ENCODE measurements at regions not wholly inside any gene's neighbourhood (a gene's known extent, or its start where the extent isn't known, plus 50 kb on each side); places are given as distances from the start of the nearest gene placed in this dataset.

DNA sequence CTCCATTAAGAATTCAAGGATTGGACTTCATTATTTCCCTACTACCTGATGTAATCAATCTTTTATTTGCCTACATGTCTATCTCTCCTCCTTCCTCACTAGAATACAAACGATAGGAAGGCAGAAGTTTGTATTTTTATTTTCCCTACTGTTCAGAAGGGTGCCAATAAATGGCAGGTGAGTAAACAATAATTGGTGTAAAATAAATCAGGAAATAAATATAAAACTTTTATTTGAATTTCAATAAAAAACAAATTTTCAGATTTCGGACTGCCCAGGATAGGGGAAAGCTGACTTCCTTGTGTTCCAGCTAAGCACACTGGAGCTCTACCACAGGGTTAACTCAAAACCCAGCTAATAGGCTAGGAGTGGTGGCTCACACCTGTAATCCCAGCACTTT, 636.3 kb upstream of the BCHE start:
- Histone ChIP-seq H3K4me3 (ENCODE audit: low read depth in 2 of 2, low read length in 1 of 2) (no peak overlapping the region), H3K27me3 (ENCODE audit: insufficient read depth) (no peaks in the 10 kb centered on the region), H3K9me2 (0 out of 2 replicates have a peak, but pooled peaks cover 3% of the 10 kb centered on the region), H3K9ac (no peak overlapping the region), H3K9me3 (no peaks in the 10 kb centered on the region), H3K27ac (ENCODE audit: low read depth in 2 of 2, low read length in 1 of 2) (no peak overlapping the region), H3K79me2 (ENCODE audit: insufficient read depth) (no peaks in the 10 kb centered on the region), H3K4me2 (no peak overlapping the region), H3F3A (replicated peaks; ENCODE audit: insufficient read depth) (no peaks in the 10 kb centered on the region), H3K36me3 (replicated peaks in 1 of 2; ENCODE audit: control insufficient read depth in 1 of 2, insufficient read depth in 2 of 2, low read length in 1 of 2) (no peaks in the 10 kb centered on the region), H3K4me1 (ENCODE audit: control insufficient read depth in 1 of 2, insufficient read depth in 2 of 2, low read depth in 1 of 2, low read length in 1 of 2) (no peaks in the 10 kb centered on the region), H2AFZ (ENCODE audit: low read depth) (no peak overlapping the region), H4K20me1 (ENCODE audit: insufficient read depth) (no peaks in the 10 kb centered on the region)
- ChIA-PET POLR2A (no interaction called here), CTCF (no interaction called here)
- TF ChIP-seq, protein P1, sequence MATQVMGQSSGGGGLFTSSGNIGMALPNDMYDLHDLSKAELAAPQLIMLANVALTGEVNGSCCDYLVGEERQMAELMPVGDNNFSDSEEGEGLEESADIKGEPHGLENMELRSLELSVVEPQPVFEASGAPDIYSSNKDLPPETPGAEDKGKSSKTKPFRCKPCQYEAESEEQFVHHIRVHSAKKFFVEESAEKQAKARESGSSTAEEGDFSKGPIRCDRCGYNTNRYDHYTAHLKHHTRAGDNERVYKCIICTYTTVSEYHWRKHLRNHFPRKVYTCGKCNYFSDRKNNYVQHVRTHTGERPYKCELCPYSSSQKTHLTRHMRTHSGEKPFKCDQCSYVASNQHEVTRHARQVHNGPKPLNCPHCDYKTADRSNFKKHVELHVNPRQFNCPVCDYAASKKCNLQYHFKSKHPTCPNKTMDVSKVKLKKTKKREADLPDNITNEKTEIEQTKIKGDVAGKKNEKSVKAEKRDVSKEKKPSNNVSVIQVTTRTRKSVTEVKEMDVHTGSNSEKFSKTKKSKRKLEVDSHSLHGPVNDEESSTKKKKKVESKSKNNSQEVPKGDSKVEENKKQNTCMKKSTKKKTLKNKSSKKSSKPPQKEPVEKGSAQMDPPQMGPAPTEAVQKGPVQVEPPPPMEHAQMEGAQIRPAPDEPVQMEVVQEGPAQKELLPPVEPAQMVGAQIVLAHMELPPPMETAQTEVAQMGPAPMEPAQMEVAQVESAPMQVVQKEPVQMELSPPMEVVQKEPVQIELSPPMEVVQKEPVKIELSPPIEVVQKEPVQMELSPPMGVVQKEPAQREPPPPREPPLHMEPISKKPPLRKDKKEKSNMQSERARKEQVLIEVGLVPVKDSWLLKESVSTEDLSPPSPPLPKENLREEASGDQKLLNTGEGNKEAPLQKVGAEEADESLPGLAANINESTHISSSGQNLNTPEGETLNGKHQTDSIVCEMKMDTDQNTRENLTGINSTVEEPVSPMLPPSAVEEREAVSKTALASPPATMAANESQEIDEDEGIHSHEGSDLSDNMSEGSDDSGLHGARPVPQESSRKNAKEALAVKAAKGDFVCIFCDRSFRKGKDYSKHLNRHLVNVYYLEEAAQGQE (IDR thresholded peaks at IDR 0.05; ENCODE audit: low read depth, low read length), result no peak
- TF ChIP-seq SIN3A (IDR thresholded peaks at IDR 0.05; ENCODE audit: borderline replicate concordance, low read depth, low read length) (no peak), TEAD4 (IDR thresholded peaks at IDR 0.05; ENCODE audit: borderline replicate concordance, insufficient read depth) (no peak), MXI1 (IDR thresholded peaks at IDR 0.05; ENCODE audit: low read depth, low read length) (no peak), JUND (IDR thresholded peaks at IDR 0.05) (no peak), FOXM1 (IDR thresholded peaks at IDR 0.05; ENCODE audit: low read depth) (no peak), FOSL2 (IDR thresholded peaks at IDR 0.05; ENCODE audit: borderline replicate concordance, low read depth) (no peak), SMC3 (IDR thresholded peaks at IDR 0.05; ENCODE audit: low read depth, low read length) (no peak), GABPA (IDR thresholded peaks at IDR 0.05; ENCODE audit: low read depth) (no peak), TCF12 (IDR thresholded peaks at IDR 0.05) (no peak), RAD21 (IDR thresholded peaks at IDR 0.05; ENCODE audit: low read length) (no peak)
- TF ChIP-seq, protein P2, sequence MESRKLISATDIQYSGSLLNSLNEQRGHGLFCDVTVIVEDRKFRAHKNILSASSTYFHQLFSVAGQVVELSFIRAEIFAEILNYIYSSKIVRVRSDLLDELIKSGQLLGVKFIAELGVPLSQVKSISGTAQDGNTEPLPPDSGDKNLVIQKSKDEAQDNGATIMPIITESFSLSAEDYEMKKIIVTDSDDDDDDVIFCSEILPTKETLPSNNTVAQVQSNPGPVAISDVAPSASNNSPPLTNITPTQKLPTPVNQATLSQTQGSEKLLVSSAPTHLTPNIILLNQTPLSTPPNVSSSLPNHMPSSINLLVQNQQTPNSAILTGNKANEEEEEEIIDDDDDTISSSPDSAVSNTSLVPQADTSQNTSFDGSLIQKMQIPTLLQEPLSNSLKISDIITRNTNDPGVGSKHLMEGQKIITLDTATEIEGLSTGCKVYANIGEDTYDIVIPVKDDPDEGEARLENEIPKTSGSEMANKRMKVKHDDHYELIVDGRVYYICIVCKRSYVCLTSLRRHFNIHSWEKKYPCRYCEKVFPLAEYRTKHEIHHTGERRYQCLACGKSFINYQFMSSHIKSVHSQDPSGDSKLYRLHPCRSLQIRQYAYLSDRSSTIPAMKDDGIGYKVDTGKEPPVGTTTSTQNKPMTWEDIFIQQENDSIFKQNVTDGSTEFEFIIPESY (IDR thresholded peaks at IDR 0.05; ENCODE audit: borderline replicate concordance, low read depth), result no peak
- TF ChIP-seq, protein P3, sequence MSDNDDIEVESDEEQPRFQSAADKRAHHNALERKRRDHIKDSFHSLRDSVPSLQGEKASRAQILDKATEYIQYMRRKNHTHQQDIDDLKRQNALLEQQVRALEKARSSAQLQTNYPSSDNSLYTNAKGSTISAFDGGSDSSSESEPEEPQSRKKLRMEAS (IDR thresholded peaks at IDR 0.05; ENCODE audit: low read depth), result no peak
- 7% methylated on average over 2 of the region's 2 CpGs for WGBS (ENCODE audit: low lambda C conversion rate)
- no peak for DNase-seq

DNA sequence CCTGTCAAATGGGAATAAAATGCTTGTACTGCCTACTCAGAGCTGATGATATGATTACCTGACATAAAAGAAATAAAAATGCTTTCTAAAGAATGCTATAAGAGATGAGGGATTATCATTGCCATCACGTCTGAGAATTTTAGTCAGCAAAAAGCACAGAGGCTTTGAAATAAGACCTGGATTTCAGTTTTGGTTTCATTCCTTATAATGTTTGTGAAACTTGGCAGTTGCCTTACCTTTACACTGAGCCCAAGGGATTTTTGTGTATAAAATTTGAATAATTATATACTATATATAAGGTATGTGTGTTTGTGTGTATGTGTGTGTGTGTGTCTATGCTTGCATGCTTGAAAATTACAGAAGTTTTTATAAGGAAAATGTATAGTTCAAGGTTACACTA, 634.8 kb upstream of the BCHE start:
- H3K27ac ChIP-seq (ENCODE audit: low read depth in 2 of 2, low read length in 1 of 2), result no peak overlapping the region
- H3K9ac ChIP-seq, result no peak overlapping the region
- H3K79me2 ChIP-seq (ENCODE audit: insufficient read depth), result no peaks in the 10 kb centered on the region
- H3K4me2 ChIP-seq, result no peak overlapping the region
- H3F3A ChIP-seq (replicated peaks; ENCODE audit: insufficient read depth), result no peaks in the 10 kb centered on the region
- no peaks in the 10 kb centered on the region for H4K20me1 ChIP-seq (ENCODE audit: insufficient read depth)
- no peak overlapping the region for H3K4me3 ChIP-seq (ENCODE audit: low read depth in 2 of 2, low read length in 1 of 2)
- H3K27me3 ChIP-seq (ENCODE audit: insufficient read depth), result no peaks in the 10 kb centered on the region
- no peaks in the 10 kb centered on the region for H3K9me3 ChIP-seq
- DNase-seq, result no peak
- 6% methylated on average over 1 of the region's 1 CpG for WGBS (ENCODE audit: low lambda C conversion rate)
- no peaks in the 10 kb centered on the region for H3K36me3 ChIP-seq (replicated peaks in 1 of 2; ENCODE audit: control insufficient read depth in 1 of 2, insufficient read depth in 2 of 2, low read length in 1 of 2)
- CTCF ChIA-PET, result no interaction called here
- no peak overlapping the region for H2AFZ ChIP-seq (ENCODE audit: low read depth)
- H3K9me2 ChIP-seq, result 0 out of 2 replicates have a peak, but pooled peaks cover 3% of the 10 kb centered on the region
- H3K4me1 ChIP-seq (ENCODE audit: control insufficient read depth in 1 of 2, insufficient read depth in 2 of 2, low read depth in 1 of 2, low read length in 1 of 2), result no peaks in the 10 kb centered on the region
- POLR2A ChIA-PET, result no interaction called here
- TF ChIP-seq NFIC (IDR thresholded peaks at IDR 0.05; ENCODE audit: borderline replicate concordance) (no peak), MEF2A (IDR thresholded peaks at IDR 0.05; ENCODE audit: borderline replicate concordance, low read depth) (no peak), YY1 (IDR thresholded peaks at IDR 0.05; ENCODE audit: low read depth) (no peak), NRF1 (IDR thresholded peaks at IDR 0.05; ENCODE audit: low read depth, low read length) (no peak), FOXJ3 (CRISPR knock-in tag; IDR thresholded peaks at IDR 0.05) (no peak), EP300 (IDR thresholded peaks at IDR 0.05; ENCODE audit: borderline replicate concordance in 1 of 2, low read depth in 1 of 2, low read length in 1 of 2) (no peak)
- TF ChIP-seq, protein P2 (IDR thresholded peaks at IDR 0.05; ENCODE audit: borderline replicate concordance, low read depth), result no peak
- TF ChIP-seq, protein P4, sequence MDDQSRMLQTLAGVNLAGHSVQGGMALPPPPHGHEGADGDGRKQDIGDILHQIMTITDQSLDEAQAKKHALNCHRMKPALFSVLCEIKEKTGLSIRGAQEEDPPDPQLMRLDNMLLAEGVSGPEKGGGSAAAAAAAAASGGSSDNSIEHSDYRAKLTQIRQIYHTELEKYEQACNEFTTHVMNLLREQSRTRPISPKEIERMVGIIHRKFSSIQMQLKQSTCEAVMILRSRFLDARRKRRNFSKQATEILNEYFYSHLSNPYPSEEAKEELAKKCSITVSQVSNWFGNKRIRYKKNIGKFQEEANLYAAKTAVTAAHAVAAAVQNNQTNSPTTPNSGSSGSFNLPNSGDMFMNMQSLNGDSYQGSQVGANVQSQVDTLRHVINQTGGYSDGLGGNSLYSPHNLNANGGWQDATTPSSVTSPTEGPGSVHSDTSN (IDR thresholded peaks at IDR 0.05), result no peak
